Gastroesophageal sphincter (tissue), 3 donors: ENCODE measurements at regions not wholly inside any gene's neighbourhood (a gene's known extent, or its start where the extent isn't known, plus 50 kb on each side); places are given as distances from the start of the nearest gene placed in this dataset.

Experiments used
- CTCF ChIP-seq, 4 experiments: fragments of 200-600 bp in 2 of 4; fragments of 450-650 bp in 2 of 4; sonication (generic) in 1 of 4; IDR thresholded peaks; one replicate each; pipeline ENCODE4 v1.5.1; 2017 to 2019; ENCODE audit warnings: antibody characterized with exemption in 4 of 4, mild to moderate bottlenecking in 2 of 4, moderate library complexity in 2 of 4
- EP300 ChIP-seq: sonication (generic); formaldehyde crosslinking; IDR thresholded peaks from one replicate; pipeline ENCODE4 v1.6.1; 2017; ENCODE audit warnings: antibody characterized with exemption, mild to moderate bottlenecking
- POLR2A ChIP-seq, 2 donors: fragments of 450-650 bp; IDR thresholded peaks; one replicate each; pipeline ENCODE4 v1.6.1; 2017; ENCODE audit warnings: antibody characterized with exemption in 2 of 2, mild to moderate bottlenecking in 2 of 2, moderate library complexity in 1 of 2
- POLR2AphosphoS5 ChIP-seq: sonication (generic); formaldehyde crosslinking; IDR thresholded peaks from one replicate; pipeline ENCODE4 v1.6.1; 2017; ENCODE audit warnings: antibody characterized with exemption

GRCh38 chr18:25464227-25464626 is 112.3 kb upstream of the ZNF521 start:
- TF ChIP-seq CTCF (IDR thresholded peaks at IDR 0.05) (no peak), POLR2A (IDR thresholded peaks at IDR 0.05) (no peak), EP300 (no peak), POLR2AphosphoS5 (no peak)
